ENCODE measurements at regions not wholly inside any gene's neighbourhood (a gene's known extent, or its start where the extent isn't known, plus 50 kb on each side); places are given as distances from the start of the nearest gene placed in this dataset.

DNA sequence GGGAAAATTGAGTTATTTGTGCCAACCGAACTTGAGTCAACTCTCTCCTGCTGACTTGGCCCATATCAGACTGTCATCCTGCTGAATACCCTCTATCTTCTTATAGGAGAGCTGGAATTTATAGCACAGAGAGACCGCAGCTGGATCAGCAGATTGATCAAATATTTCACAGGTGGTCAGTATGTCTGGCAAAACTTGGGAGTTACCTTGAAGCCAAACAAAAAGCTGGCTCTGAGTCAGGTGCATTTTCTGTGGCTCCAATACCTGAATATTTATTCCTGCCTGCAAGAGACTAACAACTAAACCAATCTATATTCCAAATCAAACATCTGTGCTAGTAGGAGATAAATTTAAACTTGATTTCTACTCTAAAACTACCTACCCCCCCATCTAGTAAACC is 752.1 kb upstream of the ALCAM start:
- TF ChIP-seq, protein P1, sequence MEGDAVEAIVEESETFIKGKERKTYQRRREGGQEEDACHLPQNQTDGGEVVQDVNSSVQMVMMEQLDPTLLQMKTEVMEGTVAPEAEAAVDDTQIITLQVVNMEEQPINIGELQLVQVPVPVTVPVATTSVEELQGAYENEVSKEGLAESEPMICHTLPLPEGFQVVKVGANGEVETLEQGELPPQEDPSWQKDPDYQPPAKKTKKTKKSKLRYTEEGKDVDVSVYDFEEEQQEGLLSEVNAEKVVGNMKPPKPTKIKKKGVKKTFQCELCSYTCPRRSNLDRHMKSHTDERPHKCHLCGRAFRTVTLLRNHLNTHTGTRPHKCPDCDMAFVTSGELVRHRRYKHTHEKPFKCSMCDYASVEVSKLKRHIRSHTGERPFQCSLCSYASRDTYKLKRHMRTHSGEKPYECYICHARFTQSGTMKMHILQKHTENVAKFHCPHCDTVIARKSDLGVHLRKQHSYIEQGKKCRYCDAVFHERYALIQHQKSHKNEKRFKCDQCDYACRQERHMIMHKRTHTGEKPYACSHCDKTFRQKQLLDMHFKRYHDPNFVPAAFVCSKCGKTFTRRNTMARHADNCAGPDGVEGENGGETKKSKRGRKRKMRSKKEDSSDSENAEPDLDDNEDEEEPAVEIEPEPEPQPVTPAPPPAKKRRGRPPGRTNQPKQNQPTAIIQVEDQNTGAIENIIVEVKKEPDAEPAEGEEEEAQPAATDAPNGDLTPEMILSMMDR (IDR thresholded peaks at IDR 0.05): no peak
- no peak for TF ChIP-seq POLR2A (IDR thresholded peaks at IDR 0.05)

All from body of pancreas (tissue), 4 donors.